Medulla oblongata (tissue), 1 donor: ENCODE measurements at regions not wholly inside any gene's neighbourhood (a gene's known extent, or its start where the extent isn't known, plus 50 kb on each side); places are given as distances from the start of the nearest gene placed in this dataset.
"Not testable (repeated sequence)": the region's sequence is repeated elsewhere in the genome, so short reads cannot be mapped to it uniquely, and the experiment has no call there.

Experiments used
- DNase-seq: peaks from one replicate; pipeline ENCODE4 v3.0.0-alpha.2; 2015; ENCODE audit errors: extremely low spot score

DNA sequence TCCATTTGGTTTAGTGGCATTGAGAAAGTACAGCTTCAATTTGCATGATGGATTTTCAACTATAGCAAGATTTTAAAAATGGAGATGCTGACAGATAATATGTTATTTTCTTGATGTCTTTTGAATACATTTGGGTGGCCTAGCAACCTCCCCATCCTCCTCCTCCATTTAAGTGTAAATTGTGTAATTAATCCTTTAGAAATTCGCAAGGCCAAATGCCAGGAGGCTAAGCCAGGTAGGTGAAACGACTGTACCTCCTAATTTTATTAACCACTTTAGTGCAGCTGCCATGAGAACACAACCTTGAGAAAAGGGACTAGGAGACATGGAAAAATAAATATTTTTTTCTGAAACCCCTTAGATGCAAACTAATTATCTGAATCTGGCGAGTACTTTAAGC lies 248.8 kb downstream of the MRPS30 start:
- DNase-seq = no peak

DNA sequence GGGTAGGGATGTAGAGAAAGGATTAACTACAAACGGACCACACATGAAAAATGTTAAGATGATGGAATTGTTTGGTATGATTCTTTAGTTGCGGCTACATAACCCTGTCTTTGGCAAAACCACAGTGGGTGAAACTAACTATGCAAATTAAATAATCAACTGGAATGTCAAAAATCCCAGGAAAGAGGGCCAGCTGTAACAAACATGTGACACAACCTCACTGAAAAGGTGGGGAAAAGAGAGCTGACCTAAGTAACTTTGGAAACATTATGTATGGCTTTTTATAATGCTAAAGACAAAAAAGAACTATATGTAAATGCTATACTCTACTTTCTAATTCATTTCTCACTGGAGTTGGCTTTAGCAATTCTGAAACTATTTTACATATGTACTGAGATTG lies 252.0 kb downstream of the MRPS30 start:
- no peak for DNase-seq

DNA sequence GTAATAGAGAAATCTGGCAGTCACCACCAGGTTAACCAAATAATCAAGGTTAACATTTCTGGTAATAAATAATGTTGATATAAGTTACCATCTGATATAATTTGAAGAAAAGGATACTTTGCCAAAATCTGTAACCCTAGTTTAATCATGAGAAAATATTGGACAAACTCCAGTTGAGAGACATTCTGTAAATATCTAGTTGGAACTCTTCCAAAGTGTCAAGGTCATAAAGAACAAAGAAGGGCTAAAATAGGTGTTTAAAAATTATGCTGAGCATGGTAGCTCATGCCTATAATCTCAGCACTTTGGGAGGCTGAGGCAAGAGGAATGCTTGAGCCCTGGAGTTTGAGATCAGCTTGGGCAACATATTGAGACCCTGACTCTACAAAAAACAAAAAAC lies 253.3 kb downstream of the MRPS30 start:
- no peak for DNase-seq

DNA sequence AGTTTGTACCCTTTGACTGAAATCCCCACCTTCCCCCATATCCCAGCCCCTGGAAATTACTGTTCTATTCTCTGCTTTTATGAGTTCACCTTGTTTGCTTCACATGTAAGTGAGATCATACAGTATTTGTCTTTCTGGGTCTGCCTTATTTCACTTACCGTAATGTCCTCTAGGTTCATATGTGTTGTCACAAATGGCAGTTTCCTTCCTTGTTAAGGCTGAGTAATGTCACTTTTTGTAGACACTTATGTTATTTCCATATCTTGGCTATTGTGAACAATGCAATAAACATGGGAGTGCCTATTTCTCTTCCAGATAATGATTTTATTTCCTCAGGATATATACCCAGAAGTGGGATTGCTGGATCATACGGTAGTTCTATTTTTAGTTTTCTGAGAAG lies 272.3 kb downstream of the MRPS30 start:
- DNase-seq = no peak

DNA sequence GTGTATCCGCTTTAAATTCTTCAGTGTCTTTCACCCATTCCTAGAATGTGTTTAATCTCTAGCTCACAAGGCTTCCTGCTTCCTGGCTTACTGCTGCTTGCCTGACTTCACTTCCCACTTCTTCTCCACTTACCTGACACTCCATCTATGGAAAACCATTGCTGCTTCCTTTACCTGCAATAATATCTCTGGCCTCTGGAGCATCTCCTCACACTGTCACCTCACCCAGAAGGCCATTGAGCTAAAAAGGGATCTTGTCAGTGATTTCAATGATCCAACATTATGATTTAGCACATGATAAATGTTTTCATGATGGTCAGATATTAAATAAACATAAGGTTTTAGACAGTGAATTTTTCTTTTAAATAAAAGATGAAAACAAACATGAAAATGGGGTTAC lies 281.1 kb downstream of the MRPS30 start:
- DNase-seq = no peak

DNA sequence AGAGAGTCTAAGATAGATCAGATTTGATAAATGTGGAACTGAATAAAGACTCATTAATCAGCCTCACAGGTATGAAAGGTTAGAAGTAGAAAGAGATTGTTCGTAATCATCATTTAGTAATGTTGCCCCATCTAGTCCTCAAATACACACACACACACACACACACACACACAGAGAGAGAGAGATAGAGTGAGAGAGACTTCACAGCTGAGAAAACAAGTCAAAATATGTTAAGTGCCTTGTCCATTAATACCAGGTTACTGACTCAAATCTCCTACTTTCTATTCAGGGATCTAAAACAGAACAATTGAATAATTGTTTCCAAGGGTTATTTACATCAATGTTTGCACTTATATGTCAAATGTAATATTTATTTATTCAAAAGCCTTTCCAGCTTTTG lies 284.6 kb downstream of the MRPS30 start:
- DNase-seq = no peak

DNA sequence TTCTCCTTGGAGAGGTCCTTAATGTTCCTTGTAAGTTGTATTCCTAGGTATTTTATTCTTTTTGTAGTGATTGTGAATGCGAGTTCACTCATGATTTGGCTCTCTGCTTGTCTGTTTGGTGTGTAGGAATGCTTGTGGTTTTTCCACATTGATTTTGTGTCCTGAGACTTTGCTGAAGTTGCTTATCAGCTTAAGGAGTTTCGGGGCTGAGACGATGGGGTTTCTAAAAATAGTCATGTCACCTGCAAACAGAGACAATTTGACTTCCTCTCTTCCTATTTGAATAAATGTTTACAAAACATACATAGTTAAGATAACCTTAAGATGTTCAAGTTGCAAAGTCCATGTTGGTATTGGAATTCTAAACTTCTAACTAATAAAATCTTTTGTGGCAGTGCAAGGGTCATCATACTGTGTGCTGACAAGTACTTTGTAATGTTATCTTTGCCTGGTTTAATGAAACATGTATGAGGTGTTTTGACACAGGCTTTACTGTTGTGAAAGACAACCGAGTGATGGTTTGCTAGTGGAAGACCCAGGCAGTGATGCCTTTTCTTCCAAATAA lies 286.2 kb downstream of the MRPS30 start:
- DNase-seq = no peak

DNA sequence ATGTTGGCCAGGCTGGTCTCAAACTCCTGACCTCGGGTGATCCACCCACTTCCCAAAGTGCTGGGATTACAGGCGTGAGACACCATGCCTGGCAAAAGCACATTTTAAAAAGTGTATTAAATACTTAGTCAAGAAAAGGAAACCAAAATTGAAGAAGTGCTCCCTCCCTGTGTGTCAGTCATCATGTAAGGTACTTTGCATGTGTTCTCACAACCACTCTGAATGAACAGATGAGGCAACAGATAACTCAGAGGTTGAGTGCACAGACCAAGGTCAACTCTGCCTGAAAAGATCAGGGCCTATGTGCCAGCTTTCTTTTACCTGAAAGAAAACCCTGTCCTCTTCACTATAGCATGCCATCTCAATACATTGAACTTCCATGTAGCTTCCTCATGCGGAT lies 289.7 kb downstream of the MRPS30 start:
- no peak for DNase-seq

DNA sequence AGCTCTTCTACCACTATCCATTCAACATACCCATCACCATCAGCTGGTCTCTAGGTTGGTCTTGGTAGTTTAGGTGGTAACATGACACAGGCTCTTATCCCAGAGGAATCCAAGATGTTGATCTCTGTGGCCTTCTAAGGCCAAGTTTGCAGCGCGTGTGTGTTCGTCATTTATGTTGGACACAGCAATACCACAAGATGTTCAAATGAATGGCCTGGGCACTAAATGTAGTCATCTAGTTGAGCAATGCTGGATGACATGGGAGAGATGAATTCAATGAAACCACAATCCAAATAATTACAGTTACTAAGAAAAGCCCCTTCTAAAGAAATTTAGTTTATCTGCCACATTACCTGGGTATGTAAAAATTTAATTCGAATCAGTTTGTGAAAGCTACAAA lies 292.4 kb downstream of the MRPS30 start:
- DNase-seq = no peak

DNA sequence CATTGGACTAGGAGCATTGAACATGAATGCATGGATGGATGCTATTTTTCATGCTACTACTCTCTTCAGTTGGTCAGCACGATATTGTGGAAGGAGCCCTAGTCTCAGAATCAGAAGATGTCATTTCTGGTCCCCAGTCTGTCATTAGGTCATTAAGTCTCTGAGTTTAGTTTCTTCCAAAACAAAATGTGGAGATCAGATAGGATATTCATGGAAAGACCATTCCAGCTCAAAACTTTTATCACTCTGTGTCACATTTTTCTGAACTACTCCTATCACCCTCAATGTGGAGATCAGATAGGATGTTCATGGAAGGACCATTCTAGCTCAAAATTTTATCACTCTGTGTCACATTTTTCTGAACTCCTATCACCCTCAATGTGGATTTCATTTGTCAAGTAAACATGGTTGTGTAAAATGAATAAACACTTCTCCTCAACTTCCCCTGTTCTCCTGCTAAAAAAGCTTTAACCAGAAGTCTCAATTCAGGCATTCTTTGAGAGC lies 296.8 kb downstream of the MRPS30 start:
- no peak for DNase-seq

DNA sequence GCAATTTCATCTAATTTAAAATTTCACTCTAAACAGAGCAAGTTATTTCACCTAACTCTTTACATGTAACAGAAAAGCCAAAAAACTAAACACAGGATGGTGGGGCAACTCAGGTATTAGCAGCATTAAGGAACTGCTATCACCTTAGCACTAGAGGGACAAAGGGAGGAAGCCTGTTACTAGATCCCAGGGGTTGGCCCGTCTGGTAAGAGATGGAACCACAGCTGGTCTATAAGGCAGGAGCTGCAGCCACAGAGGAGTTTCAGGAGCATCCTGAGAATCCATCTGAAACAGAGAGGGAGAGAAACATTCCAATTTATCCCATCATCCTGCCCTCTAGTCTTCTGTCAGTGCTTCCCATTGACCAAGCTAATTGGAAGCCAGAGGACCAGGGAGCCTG lies 300.3 kb downstream of the MRPS30 start:
- DNase-seq = no peak

DNA sequence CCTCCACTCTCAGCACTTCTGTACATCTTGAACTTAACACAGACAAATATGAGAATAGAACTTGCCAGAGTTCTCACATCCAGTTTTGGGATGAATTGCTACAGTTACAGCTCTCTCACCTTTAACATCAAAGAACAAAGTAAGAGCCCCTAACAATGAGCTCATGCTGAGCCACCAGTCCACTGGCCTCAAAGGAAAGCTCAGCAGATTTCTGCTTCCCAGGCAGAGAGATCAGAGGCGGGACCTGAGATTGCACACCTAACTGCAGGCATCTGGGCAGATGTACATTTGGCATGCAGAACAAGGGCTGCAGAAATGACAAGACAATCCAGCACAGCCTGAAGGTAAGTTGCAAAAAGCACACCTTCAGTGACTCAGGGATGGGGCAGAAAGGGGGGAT lies 300.9 kb downstream of the MRPS30 start:
- DNase-seq = no peak

DNA sequence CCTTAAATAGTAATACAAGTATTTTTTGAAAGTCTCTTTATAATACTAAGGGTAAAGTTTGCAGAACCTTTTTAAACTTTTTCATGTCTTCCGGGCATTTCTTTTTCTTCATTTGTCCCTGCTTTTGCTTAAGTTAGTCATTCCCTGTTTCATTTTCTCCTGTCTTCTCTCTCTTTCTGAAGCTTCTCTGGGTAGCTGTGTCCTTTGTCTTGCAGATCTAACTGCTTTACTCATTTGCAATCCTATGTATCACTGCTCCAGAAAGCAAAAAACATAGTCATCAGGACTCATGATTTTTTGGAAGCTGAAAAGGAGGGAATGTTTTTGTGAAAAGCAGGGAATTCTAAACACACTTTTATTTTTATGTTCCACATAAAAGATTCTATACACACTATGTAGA lies 301.7 kb downstream of the MRPS30 start:
- peak; percentile 7 for DNase-seq

DNA sequence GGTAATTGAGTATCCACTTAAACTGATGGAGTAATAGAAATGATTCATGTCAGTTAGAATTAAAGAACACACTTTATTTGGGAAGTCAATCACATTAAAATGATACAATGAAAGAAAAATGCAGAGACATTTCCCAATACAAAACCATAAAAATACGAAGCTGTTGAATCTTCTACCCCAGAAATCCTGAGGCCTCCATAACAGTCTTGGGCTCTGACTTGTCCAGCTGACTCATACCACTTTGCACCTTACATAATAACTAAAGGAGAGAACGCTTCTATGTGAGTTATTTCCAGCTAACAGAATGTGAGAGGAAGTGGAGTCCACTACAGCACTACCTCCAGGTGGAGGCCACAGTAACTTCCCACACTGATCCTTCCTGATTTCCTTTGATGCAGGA lies 305.0 kb downstream of the MRPS30 start:
- DNase-seq = no peak

DNA sequence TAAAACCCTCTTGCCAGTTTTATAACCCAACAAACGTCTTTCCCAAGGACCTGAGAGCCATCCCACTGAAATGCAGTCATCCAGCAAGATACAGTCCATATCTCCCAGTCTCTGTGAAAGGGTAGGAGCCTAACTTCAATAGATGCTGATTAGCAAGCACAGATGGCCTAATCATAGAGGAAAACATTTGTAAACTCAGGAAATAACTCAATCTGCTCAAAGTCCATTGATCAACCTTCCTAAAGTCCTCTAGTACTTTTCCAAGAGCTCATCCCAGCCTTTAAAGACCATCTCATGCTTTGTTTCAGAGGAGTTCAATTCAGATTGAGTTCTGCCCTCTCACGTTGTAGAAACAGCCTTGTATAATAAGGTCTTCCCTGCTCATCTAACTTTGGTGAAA lies 324.2 kb downstream of the MRPS30 start:
- DNase-seq = no peak

DNA sequence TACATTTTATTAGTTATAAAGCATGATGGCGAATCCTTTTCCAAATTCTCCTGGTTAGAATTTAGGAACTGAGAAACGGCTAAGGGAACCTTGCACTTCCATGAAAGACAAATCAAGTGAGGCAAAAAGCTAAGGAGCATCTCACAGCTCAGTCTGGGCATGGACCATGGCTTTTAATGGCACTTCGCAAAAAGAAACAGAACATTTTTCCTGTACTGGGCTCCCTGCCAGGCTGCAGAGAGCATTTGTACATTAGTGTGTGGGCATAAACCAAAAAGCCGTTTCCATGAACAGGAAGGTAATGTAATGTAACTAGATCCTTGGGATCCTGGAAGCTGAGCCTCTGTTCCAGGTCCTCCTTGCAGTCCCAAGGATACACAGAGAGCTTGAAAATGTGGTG lies 354.2 kb downstream of the MRPS30 start:
- no peak for DNase-seq

DNA sequence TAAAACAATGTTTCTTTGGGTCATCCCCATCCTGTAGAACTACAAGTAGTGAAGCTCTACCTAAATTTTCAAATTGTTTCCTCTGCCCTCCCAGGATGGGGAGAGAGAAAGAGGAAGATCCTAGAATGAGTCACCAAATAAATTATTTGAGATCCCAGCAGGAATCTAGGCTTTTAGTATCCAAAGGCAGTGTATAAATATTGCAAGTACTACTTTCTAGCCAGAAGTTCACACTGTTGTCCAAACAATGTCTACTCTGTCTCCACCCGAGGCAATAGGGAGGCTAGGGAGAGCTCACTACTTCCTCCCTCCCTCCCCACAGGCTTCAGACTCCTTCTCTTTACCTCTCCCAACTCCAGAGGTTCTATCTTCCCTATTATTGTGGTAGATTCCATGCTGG lies 362.8 kb downstream of the MRPS30 start:
- no peak for DNase-seq

DNA sequence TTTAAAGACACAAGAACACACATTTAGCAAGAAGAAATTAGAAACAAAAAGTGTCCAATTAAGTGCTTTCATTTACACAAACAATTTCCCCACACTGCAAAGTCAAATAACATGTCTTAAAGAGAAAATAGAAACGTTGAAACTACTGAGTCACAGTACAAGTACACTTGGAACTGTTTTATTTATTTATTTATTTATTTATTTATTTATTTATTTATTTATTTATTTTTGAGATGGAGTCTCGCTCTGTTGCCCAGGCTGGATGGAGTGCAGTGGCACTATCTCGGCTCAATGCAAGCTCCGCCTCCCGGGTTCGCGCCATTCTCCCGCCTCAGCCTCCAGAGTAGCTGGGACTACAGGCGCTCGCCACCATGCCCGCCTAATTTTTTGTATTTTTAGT lies 363.9 kb downstream of the MRPS30 start:
- DNase-seq = not testable (repeated sequence)

DNA sequence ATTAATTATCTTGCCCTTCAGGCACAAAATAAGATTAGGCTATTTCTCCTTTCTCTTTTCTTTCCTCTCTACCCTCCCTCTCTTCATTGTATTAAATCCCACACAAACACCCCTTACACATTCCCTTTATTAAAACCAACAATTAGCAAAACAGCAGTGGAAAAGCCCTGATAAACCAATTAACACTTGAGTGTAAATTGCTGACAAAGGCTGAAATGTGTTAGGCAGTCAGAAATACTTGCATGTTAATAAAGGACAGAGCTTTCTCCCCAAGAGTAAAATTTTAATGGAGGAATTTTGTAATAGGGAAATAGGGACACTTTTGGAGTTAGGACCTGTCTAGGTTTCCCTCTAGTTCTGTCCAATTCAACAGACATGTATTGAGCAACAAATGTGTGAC lies 370.9 kb downstream of the MRPS30 start:
- no peak for DNase-seq

DNA sequence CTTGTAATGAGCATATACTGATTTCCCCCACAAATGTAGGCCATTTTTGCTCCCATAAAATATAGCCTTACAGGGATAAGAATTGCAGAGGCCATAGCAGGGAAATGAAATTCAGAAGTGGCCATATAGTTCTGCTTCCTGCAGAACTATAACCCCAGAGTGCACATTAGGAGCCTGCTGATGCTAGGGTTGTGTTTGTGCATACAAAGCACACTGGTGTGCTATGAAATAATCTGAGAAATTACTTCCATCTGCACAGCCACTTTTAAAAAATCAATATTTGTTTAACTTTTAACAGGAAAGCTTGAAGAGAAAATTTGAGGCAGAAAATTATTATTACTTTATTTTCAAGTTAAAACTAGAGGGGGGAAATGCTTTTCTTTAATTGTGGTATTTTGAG lies 380.3 kb downstream of the MRPS30 start:
- no peak for DNase-seq

DNA sequence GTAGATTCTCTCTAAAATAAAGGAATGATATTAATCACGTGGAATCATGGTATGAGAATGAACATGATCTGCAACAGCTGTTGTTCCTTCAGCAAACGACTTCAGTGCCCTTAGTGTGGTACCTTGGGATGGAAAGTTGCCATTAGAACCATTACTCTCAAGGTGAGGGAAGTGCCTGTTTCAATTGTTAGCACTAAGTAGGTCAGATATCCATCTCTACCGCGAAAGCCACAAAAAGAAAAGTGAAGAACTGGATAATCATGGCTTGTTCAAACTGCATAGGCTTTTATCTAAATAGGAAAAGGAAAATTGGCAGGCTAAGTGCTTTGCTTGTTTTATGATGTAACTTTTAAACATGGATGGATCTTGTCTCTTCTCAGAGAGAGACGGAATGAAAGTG lies 380.7 kb downstream of the MRPS30 start:
- no peak for DNase-seq

DNA sequence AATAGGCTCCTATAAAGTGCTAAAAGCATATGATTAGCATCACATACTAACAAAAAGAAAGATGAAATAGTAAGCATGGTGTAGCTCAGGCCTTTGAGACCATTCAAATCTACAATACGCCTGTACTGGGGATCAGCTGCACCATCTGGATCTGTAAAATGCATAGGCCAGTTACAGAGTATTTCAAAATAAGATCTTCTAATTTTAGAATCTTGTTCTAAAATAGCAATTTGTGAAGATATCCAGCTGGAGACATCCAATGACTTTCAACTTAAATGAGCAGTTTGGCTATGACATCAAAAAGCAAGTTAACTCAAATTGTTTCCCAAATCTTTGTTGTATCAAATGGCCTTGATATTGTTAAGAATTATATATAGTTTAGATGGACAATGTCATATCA lies 386.3 kb downstream of the MRPS30 start:
- no peak for DNase-seq
